Prostate gland (tissue), 2 donors: ENCODE measurements at regions not wholly inside any gene's neighbourhood (a gene's known extent, or its start where the extent isn't known, plus 50 kb on each side); places are given as distances from the start of the nearest gene placed in this dataset.

Experiments
- DNase-seq: peaks from one replicate; pipeline ENCODE4 v3.0.0-alpha.2; 2019; ENCODE audit warnings: low spot score
- H3K27ac ChIP-seq, 2 donors: fragments of 200-600 bp; sonication (generic); 2 replicates each; pipeline ENCODE4 v1.5.1; 2017 to 2019
- H3K27me3 ChIP-seq: fragments of 200-600 bp; sonication (generic); replicated peaks from 2 replicates; pipeline ENCODE4 v1.5.1; 2019; ENCODE audit not compliant: insufficient read depth
- H3K36me3 ChIP-seq, 2 donors: fragments of 200-600 bp; sonication (generic); 1 replicate in 1 of 2; 2 replicates in 1 of 2; pipeline versions ENCODE4 v1.5.1 to v1.8.1; 2017 to 2019
- H3K4me1 ChIP-seq: fragments of 200-600 bp; sonication (generic); replicated peaks from 2 replicates; pipeline ENCODE4 v1.5.1; 2019
- H3K4me3 ChIP-seq, 2 donors: fragments of 200-600 bp; sonication (generic); 2 replicates each; pipeline ENCODE4 v1.5.1; 2017 to 2019
- H3K9me3 ChIP-seq: fragments of 200-600 bp; sonication (generic); 2 replicates; pipeline ENCODE4 v1.5.1; 2017
- POLR2A ChIP-seq: fragments of 450-650 bp; IDR thresholded peaks from one replicate; pipeline ENCODE4 v1.6.1; 2016; ENCODE audit warnings: antibody characterized with exemption, mild to moderate bottlenecking
- POLR2AphosphoS5 ChIP-seq: sonication (generic); formaldehyde crosslinking; IDR thresholded peaks from one replicate; pipeline ENCODE4 v1.6.1; 2017; ENCODE audit warnings: antibody characterized with exemption
- WGBS: methylation state at CpG from one replicate; pipeline ENCODE4 v1.1.5; 2018; 5-methylcytosine and 5-hydroxymethylcytosine counted together
- intact Hi-C: fragments of 100-400 bp; cut with DNase I; formaldehyde crosslinking; loops from one replicate; pipeline ENCODE4 v1.14.2; 2022
- TF ChIP-seq, protein P1 (sequence below), 4 experiments: fragments of 200-600 bp in 2 of 4; fragments of 450-650 bp in 2 of 4; sonication (generic) in 2 of 4; IDR thresholded peaks; 1 replicate in 3 of 4; 2 replicates in 1 of 4; pipeline ENCODE4 v1.5.1; 2016 to 2019; ENCODE audit warnings: antibody characterized with exemption in 4 of 4, mild to moderate bottlenecking in 2 of 4, moderate library complexity in 2 of 4

DNA sequence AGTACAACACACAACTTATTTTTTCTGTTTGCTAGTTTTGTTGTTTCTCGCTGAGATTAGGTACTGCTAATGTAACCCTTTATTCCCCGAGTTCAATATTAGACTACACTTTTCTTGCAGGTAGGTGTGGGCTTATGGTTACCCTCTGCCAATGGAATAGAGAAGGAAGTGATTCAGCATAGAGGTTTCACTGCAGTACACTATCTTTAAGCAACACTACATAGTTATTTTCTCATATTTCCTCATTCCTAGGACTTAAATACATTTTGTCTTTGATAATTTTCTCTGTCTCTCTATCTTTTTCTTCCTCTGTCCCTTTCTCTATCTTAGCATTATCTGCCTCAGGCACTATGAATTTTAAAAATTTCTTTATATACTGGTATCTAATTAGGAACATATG, 791.0 kb downstream of the FAM181B start:
- Histone ChIP-seq H3K27me3 (no peaks in the 10 kb centered on the region), H3K4me3 (no peak overlapping the region), H3K27ac (no peak overlapping the region), H3K4me1 (no peaks in the 10 kb centered on the region), H3K36me3 (no peaks in the 10 kb centered on the region), H3K9me3 (no peaks in the 10 kb centered on the region)
- DNase-seq: no peak
- WGBS: 81% methylated on average over 2 of the region's 2 CpGs
- intact Hi-C loops: no loop called here
- TF ChIP-seq POLR2AphosphoS5 (no peak), POLR2A (no peak)
- TF ChIP-seq, protein P1, sequence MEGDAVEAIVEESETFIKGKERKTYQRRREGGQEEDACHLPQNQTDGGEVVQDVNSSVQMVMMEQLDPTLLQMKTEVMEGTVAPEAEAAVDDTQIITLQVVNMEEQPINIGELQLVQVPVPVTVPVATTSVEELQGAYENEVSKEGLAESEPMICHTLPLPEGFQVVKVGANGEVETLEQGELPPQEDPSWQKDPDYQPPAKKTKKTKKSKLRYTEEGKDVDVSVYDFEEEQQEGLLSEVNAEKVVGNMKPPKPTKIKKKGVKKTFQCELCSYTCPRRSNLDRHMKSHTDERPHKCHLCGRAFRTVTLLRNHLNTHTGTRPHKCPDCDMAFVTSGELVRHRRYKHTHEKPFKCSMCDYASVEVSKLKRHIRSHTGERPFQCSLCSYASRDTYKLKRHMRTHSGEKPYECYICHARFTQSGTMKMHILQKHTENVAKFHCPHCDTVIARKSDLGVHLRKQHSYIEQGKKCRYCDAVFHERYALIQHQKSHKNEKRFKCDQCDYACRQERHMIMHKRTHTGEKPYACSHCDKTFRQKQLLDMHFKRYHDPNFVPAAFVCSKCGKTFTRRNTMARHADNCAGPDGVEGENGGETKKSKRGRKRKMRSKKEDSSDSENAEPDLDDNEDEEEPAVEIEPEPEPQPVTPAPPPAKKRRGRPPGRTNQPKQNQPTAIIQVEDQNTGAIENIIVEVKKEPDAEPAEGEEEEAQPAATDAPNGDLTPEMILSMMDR (IDR thresholded peaks at IDR 0.05): no peak

DNA sequence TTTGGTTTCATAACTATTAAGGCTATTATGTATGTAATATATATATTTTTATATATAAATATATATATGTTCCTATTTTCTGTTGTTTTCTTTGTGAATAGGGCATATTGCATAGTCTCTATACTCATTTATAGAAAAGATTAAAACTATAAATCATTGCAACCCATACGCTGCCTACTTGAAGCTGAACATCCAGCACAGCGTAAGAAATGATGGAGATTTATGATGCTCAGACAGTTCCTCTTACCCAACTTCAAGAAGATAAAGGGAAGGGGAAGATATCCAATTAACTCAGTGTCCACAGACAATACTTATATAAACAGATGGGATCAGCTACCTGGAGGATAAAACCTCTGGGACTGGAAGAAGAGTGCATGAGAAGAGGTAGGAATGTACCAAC, 791.7 kb downstream of the FAM181B start:
- no peaks in the 10 kb centered on the region for H3K4me1 ChIP-seq
- H3K27me3 ChIP-seq: no peaks in the 10 kb centered on the region
- H3K36me3 ChIP-seq: no peaks in the 10 kb centered on the region
- no peaks in the 10 kb centered on the region for H3K9me3 ChIP-seq
- H3K4me3 ChIP-seq: no peak overlapping the region
- no peak overlapping the region for H3K27ac ChIP-seq
- 31% methylated on average over 2 of the region's 2 CpGs for WGBS
- TF ChIP-seq POLR2A (no peak), POLR2AphosphoS5 (no peak)
- TF ChIP-seq, protein P1 (IDR thresholded peaks at IDR 0.05): no peak
- no peak for DNase-seq
- intact Hi-C loops: no loop called here

DNA sequence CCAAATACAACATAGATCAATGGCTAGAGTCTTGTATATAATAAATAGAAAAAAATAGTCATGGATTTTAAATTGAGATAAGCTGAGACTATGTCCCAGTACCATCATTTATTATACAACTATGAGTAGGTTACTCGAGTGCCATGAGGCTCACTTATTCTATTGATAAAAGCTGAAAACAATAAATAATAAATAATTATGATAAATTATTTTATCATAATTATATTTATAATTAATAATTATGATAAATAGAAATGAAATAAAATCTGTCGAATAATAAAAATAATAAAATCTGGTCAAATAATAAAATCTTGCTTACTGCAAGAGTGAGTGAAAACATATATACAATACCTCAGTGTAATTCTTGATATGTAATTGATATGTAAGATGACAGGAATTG, 801.4 kb downstream of the FAM181B start:
- Histone ChIP-seq H3K36me3 (no peaks in the 10 kb centered on the region), H3K4me1 (no peaks in the 10 kb centered on the region), H3K27ac (no peak overlapping the region), H3K27me3 (no peaks in the 10 kb centered on the region), H3K4me3 (no peak overlapping the region), H3K9me3 (no peaks in the 10 kb centered on the region)
- intact Hi-C loops: no loop called here
- DNase-seq: no peak
- TF ChIP-seq POLR2A: no peak
- no peak for TF ChIP-seq POLR2AphosphoS5
- TF ChIP-seq, protein P1 (IDR thresholded peaks at IDR 0.05): no peak
- 95% methylated on average over 2 of the region's 2 CpGs for WGBS

DNA sequence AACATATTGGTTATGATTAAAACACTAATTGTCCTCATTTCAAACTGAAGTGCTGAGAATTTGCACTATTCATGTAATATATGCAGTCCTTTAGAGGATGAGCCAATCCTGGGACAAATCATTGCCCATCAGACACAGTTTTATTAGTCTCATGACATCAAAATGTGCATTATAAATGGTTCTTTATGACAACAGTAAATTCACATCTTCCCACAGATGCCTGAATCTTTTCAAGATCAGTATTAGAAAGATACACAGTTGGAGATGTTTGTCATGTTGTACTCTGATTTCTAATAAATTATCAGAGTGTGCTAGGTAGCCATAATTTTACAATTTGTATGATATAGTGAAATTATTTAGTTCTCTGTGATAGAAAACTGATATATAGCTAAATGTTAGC, 813.5 kb downstream of the FAM181B start:
- H3K4me3 ChIP-seq: no peak overlapping the region
- H3K4me1 ChIP-seq: no peaks in the 10 kb centered on the region
- no peak overlapping the region for H3K27ac ChIP-seq
- no peaks in the 10 kb centered on the region for H3K9me3 ChIP-seq
- intact Hi-C loops: no loop called here
- no peaks in the 10 kb centered on the region for H3K27me3 ChIP-seq
- no peak for DNase-seq
- TF ChIP-seq POLR2A (no peak), POLR2AphosphoS5 (no peak)
- TF ChIP-seq, protein P1 (IDR thresholded peaks at IDR 0.05): no peak
- no peaks in the 10 kb centered on the region for H3K36me3 ChIP-seq

DNA sequence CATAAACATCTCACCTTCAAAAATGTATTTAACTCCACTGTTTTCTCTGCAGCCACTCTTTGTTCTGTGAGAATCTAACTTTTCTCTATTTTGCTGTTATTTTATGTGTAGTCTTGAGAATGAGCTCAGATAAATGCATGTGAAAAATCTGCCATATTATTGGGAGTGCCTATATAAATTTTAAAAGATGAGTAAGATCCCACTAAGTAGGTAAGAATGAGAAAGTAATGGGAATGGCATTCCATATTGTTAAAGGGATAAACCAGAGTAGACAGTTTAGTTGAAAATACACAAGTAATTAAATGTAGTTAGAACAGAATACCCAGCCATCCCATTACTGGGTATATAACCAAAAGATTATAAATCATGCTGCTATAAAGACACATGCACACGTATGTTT, 817.2 kb downstream of the FAM181B start:
- Histone ChIP-seq H3K4me1 (no peaks in the 10 kb centered on the region), H3K36me3 (no peaks in the 10 kb centered on the region), H3K9me3 (no peaks in the 10 kb centered on the region), H3K4me3 (no peak overlapping the region), H3K27me3 (no peaks in the 10 kb centered on the region), H3K27ac (no peak overlapping the region)
- no peak for TF ChIP-seq POLR2A
- TF ChIP-seq POLR2AphosphoS5: no peak
- TF ChIP-seq, protein P1 (IDR thresholded peaks at IDR 0.05): no peak
- intact Hi-C loops: no loop called here
- WGBS: 67% methylated on average over 1 of the region's 1 CpG
- DNase-seq: no peak
